ENCODE measurements at regions not wholly inside any gene's neighbourhood (a gene's known extent, or its start where the extent isn't known, plus 50 kb on each side); places are given as distances from the start of the nearest gene placed in this dataset.
"Not testable (repeated sequence)": the region's sequence is repeated elsewhere in the genome, so short reads cannot be mapped to it uniquely, and the experiment has no call there.

- Mint-ChIP-seq H3K4me3 (no peak overlapping the region), H3K27me3 (ENCODE audit: low read depth, poor library complexity) (no peaks in the 10 kb centered on the region), H3K9me3 (peaks cover 13% of the 10 kb centered on the region), H3K4me1 (no peaks in the 10 kb centered on the region), H3K36me3 (ENCODE audit: low read depth) (no peaks in the 10 kb centered on the region), H3K27ac (no peak overlapping the region)
- no peak for DNase-seq
- TF ChIP-seq CTCF (IDR thresholded peaks at IDR 0.05): no peak
These were observed 1635.8 kb downstream of the PCDH9 start for GRCh38 chr13:65594298-65594781.

GRCh38 chr13:65593298-65593874 lies 1636.8 kb downstream of the PCDH9 start:
- Mint-ChIP-seq H3K4me1 (no peaks in the 10 kb centered on the region), H3K27ac (no peak overlapping the region), H3K9me3 (peaks cover 21% of the 10 kb centered on the region), H3K36me3 (ENCODE audit: low read depth) (no peaks in the 10 kb centered on the region), H3K4me3 (no peak overlapping the region), H3K27me3 (ENCODE audit: low read depth, poor library complexity) (no peaks in the 10 kb centered on the region)
- TF ChIP-seq CTCF (IDR thresholded peaks at IDR 0.05): no peak
- no peak for DNase-seq

GRCh38 chr13:65592731-65593130 lies 1637.4 kb downstream of the PCDH9 start:
- Mint-ChIP-seq H3K27me3 (ENCODE audit: low read depth, poor library complexity) (no peaks in the 10 kb centered on the region), H3K4me3 (no peak overlapping the region), H3K9me3 (peaks cover 28% of the 10 kb centered on the region), H3K36me3 (ENCODE audit: low read depth) (no peaks in the 10 kb centered on the region), H3K4me1 (no peaks in the 10 kb centered on the region), H3K27ac (no peak overlapping the region)
- TF ChIP-seq CTCF (IDR thresholded peaks at IDR 0.05): no peak
- no peak for DNase-seq

DNA sequence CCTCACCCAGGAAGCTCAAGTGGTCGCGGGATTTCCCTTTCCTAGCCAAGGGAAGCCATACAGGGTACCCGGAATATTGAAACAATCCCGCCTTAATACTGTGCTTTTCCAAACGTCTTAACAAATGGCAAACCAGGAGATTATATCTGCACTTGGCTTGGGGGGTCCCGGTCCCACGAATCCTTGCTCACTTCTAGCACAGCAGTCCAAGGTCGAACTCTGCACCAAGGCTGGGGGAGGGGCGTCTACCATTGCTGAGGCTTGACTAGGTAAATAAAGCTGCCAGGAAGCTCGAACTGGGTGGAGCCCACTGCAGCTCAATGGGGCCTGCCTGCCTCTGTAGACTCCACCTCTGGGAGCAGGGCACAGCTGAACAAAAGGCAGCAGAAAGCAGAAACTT lies 1644.8 kb downstream of the PCDH9 start:
- H3K9me3 Mint-ChIP-seq: peaks cover 35% of the 10 kb centered on the region
- H3K36me3 Mint-ChIP-seq (ENCODE audit: low read depth): no peaks in the 10 kb centered on the region
- H3K4me3 Mint-ChIP-seq: no peak overlapping the region
- H3K27me3 Mint-ChIP-seq (ENCODE audit: low read depth, poor library complexity): peaks cover 3% of the 10 kb centered on the region
- H3K27ac Mint-ChIP-seq: no peak overlapping the region
- DNase-seq: no peak
- TF ChIP-seq CTCF (IDR thresholded peaks at IDR 0.05): no peak
- peaks cover 22% of the 10 kb centered on the region for H3K4me1 Mint-ChIP-seq

DNA sequence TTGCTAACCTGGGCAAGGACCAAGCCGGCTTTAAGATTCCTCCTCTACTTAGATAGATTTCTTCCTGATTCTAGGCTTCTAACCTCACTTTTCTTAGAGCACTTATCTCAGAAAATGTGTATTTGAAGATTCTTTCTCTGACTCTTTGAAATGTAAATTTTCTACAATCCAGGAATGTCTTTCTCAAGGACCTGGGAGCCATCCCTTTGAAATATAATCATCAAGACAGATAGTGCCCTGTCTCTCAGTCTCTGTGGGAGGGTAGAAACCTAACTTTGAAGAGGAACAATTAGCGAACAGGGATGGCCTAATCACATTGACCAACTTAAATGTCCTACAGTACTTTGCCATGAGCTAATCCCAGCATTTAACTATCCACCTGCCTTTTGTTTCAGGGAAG lies 1646.0 kb downstream of the PCDH9 start:
- Mint-ChIP-seq H3K4me3 (no peak overlapping the region), H3K36me3 (ENCODE audit: low read depth) (no peaks in the 10 kb centered on the region), H3K27me3 (ENCODE audit: low read depth, poor library complexity) (peaks cover 3% of the 10 kb centered on the region), H3K4me1 (peaks cover 22% of the 10 kb centered on the region), H3K27ac (no peak overlapping the region), H3K9me3 (peaks cover 23% of the 10 kb centered on the region)
- no peak for DNase-seq
- TF ChIP-seq CTCF (IDR thresholded peaks at IDR 0.05): no peak

DNA sequence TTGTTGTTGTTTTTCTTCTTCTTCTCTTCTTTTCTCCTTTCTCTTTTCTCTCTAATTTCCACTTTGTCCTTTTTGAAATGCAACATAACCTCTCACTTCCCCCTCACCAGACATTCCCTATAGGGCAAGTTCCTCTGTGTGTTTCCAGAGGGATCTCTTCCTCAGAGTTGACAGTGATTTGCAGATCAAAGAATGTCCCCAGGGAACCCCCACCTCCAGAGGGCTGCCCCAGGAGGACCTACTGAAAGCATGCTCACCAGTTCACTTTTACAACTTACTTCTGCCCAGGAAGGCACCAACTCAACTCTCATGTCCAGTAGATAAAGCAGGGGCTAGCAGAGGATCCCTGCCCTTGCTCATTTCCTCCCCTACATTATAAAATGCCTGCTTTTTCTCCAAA lies 1648.0 kb downstream of the PCDH9 start:
- TF ChIP-seq CTCF (IDR thresholded peaks at IDR 0.05): no peak
- H3K4me1 Mint-ChIP-seq: peaks cover 22% of the 10 kb centered on the region

GRCh38 chr13:65564561-65564960 lies 1665.6 kb downstream of the PCDH9 start:
- H3K27me3 Mint-ChIP-seq (ENCODE audit: low read depth, poor library complexity); H3K27ac Mint-ChIP-seq; DNase-seq; H3K4me3 Mint-ChIP-seq; H3K36me3 Mint-ChIP-seq (ENCODE audit: low read depth); H3K4me1 Mint-ChIP-seq: not testable (repeated sequence)
- peaks cover 19% of the 10 kb centered on the region for H3K9me3 Mint-ChIP-seq

More for the DNA sequence above, 1648.0 kb downstream of the PCDH9 start:
- no peak for DNase-seq
- H3K36me3 Mint-ChIP-seq (ENCODE audit: low read depth): no peaks in the 10 kb centered on the region
- H3K27ac Mint-ChIP-seq: peak overlapping the region; percentile 1
- peaks cover 9% of the 10 kb centered on the region for H3K9me3 Mint-ChIP-seq
- peaks cover 3% of the 10 kb centered on the region for H3K27me3 Mint-ChIP-seq (ENCODE audit: low read depth, poor library complexity)
- H3K4me3 Mint-ChIP-seq: peak overlapping the region; percentile 1
